ENCODE measurements at regions not wholly inside any gene's neighbourhood (a gene's known extent, or its start where the extent isn't known, plus 50 kb on each side); places are given as distances from the start of the nearest gene placed in this dataset.

DNA sequence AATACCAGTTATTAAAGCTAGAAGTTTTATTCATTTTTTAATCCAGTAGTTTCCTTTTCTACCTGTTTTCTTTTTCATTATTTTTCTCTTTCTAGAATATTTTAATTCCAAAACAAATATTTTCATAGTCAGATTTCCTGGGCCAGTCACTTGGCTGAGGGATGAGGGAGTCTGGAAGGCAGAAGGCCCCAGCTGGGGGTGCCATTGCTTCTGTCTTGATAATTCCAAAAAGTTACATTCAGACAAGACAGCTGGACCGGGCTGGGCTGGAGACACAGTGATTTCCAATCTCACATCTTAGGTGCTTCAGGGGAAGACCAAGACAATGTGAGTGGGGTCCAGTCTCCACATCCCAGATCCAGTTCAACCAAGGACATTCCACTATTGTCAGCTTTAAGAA lies 263.5 kb downstream of the TMA16 start:
- DNase-seq (ENCODE audit: low read depth in 1 of 2, low spot score in 1 of 2): no peak
- Histone ChIP-seq H3K4me3 (no peak overlapping the region), H3K36me3 (no peaks in the 10 kb centered on the region), H3K27me3 (no peaks in the 10 kb centered on the region), H3K4me1 (ENCODE audit: low read depth) (no peaks in the 10 kb centered on the region), H3K27ac (no peak overlapping the region), H3K9me3 (ENCODE audit: low read depth) (no peaks in the 10 kb centered on the region)
- TF ChIP-seq, protein P1, sequence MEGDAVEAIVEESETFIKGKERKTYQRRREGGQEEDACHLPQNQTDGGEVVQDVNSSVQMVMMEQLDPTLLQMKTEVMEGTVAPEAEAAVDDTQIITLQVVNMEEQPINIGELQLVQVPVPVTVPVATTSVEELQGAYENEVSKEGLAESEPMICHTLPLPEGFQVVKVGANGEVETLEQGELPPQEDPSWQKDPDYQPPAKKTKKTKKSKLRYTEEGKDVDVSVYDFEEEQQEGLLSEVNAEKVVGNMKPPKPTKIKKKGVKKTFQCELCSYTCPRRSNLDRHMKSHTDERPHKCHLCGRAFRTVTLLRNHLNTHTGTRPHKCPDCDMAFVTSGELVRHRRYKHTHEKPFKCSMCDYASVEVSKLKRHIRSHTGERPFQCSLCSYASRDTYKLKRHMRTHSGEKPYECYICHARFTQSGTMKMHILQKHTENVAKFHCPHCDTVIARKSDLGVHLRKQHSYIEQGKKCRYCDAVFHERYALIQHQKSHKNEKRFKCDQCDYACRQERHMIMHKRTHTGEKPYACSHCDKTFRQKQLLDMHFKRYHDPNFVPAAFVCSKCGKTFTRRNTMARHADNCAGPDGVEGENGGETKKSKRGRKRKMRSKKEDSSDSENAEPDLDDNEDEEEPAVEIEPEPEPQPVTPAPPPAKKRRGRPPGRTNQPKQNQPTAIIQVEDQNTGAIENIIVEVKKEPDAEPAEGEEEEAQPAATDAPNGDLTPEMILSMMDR (IDR thresholded peaks at IDR 0.05; ENCODE audit: low read depth, low read length): no peak

DNA sequence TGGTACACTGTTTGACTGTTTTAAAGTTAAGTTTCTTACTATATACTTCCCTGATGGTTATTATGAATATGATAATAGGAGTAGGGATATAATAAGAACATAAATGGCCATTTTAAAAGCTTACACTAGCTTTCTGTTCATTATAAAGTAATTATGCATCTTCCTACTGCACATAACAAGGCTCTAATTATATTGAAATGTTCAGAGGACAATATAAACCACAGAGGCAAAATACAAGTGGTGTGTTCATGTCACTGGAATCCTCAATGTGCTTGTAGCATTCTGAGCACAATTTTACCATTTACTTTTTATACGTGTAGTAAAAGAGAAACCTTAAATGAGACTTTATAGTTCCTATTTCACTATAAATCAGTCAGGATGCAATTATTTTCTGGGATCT lies 268.3 kb downstream of the TMA16 start:
- DNase-seq (ENCODE audit: low read depth in 1 of 2, low spot score in 1 of 2): no peak
- H3K27ac ChIP-seq: no peak overlapping the region
- H3K4me1 ChIP-seq (ENCODE audit: low read depth): no peaks in the 10 kb centered on the region
- H3K4me3 ChIP-seq: no peak overlapping the region
- H3K27me3 ChIP-seq: no peaks in the 10 kb centered on the region
- no peaks in the 10 kb centered on the region for H3K36me3 ChIP-seq
- no peaks in the 10 kb centered on the region for H3K9me3 ChIP-seq (ENCODE audit: low read depth)
- TF ChIP-seq, protein P1 (IDR thresholded peaks at IDR 0.05; ENCODE audit: low read depth, low read length): no peak

DNA sequence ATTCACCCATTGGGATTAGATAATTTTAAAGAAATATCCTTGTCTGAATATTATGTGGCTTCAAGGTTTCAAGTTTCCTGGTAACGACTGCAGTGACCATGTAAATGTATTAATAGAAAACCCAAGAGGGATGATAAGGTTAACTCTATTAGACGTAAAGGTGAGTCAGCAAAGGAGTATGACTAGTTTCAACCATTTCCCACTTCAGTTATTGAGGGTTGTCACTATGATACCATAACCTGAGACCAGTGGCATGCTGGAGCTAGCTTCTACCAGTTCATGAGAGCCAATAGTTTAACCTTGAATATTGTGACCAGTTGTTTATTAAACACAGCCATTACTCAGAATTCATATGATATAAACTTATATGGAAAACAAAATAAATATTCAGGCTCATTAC lies 270.1 kb downstream of the TMA16 start:
- TF ChIP-seq, protein P1 (IDR thresholded peaks at IDR 0.05; ENCODE audit: low read depth, low read length): no peak
- H3K27ac ChIP-seq: no peak overlapping the region
- no peaks in the 10 kb centered on the region for H3K36me3 ChIP-seq
- no peaks in the 10 kb centered on the region for H3K27me3 ChIP-seq
- no peaks in the 10 kb centered on the region for H3K9me3 ChIP-seq (ENCODE audit: low read depth)
- no peak overlapping the region for H3K4me3 ChIP-seq
- H3K4me1 ChIP-seq (ENCODE audit: low read depth): no peaks in the 10 kb centered on the region
- no peak for DNase-seq (ENCODE audit: low read depth in 1 of 2, low spot score in 1 of 2)

DNA sequence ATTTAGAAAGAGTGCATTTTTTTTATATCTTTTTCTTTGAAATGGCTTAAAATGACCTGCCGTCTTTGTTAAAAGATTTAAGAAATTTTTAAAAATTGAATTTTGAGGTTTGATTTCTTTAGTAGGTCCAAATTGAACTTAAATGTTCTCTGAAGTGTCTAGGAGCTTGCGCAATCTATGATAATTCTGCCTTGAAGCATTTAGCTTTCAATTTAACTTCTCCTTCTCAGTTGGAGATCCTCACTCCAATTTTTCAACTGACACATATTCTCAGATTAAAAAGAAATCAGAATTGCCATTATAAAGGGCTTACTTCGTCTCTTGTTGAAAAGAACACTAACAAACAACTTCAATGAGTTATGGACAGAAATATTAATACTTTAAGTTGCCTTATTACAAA lies 273.5 kb downstream of the TMA16 start:
- TF ChIP-seq, protein P1 (IDR thresholded peaks at IDR 0.05; ENCODE audit: low read depth, low read length): no peak
- no peak overlapping the region for H3K4me3 ChIP-seq
- H3K9me3 ChIP-seq (ENCODE audit: low read depth): no peaks in the 10 kb centered on the region
- no peaks in the 10 kb centered on the region for H3K27me3 ChIP-seq
- no peaks in the 10 kb centered on the region for H3K4me1 ChIP-seq (ENCODE audit: low read depth)
- no peak for DNase-seq (ENCODE audit: low read depth in 1 of 2, low spot score in 1 of 2)
- H3K36me3 ChIP-seq: no peaks in the 10 kb centered on the region
- no peak overlapping the region for H3K27ac ChIP-seq

DNA sequence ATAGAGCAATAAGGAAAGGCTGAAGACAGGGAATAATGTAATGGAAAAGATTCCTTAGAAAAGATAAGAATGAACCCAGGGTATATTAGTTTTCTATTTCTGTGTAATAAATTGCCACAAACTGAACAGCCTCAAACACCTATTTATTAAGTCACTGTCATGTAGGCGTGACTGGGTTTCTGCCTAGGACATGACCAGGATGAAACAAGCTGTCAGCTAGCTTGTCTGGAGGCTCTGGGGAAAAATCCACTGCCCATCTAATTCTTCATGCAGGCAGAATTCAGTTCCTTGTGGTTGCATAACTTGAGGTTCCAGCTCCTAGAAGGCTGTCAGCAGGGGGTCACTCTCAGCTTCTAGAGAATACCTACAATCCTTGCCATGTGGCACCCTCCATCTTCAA lies 277.7 kb downstream of the TMA16 start:
- H3K36me3 ChIP-seq: no peaks in the 10 kb centered on the region
- DNase-seq (ENCODE audit: low read depth in 1 of 2, low spot score in 1 of 2): no peak
- H3K4me1 ChIP-seq (ENCODE audit: low read depth): no peaks in the 10 kb centered on the region
- H3K9me3 ChIP-seq (ENCODE audit: low read depth): no peaks in the 10 kb centered on the region
- no peaks in the 10 kb centered on the region for H3K27me3 ChIP-seq
- no peak overlapping the region for H3K4me3 ChIP-seq
- no peak overlapping the region for H3K27ac ChIP-seq
- TF ChIP-seq, protein P1 (IDR thresholded peaks at IDR 0.05; ENCODE audit: low read depth, low read length): no peak

DNA sequence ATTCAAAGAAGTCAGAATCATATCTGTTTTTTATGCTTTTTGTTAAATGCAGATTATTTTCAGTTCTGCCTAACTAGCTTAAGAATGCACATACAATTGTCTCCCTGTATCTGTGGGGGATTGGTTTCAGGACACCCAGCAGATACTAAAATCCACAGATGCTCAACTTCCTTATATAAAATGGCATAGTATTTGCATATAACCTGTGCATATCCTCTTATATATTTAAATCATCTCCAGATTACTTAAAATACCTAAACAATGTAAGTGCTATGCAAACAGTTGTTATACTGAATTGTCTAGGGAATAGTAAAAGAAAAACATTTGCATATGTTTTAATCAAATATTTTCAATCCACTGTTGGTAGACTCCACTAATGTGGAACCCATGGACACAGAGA lies 279.4 kb downstream of the TMA16 start:
- Histone ChIP-seq H3K27ac (no peak overlapping the region), H3K36me3 (no peaks in the 10 kb centered on the region), H3K27me3 (no peaks in the 10 kb centered on the region), H3K4me1 (ENCODE audit: low read depth) (no peaks in the 10 kb centered on the region), H3K9me3 (ENCODE audit: low read depth) (no peaks in the 10 kb centered on the region), H3K4me3 (no peak overlapping the region)
- DNase-seq (ENCODE audit: low read depth in 1 of 2, low spot score in 1 of 2): no peak
- TF ChIP-seq, protein P1 (IDR thresholded peaks at IDR 0.05; ENCODE audit: low read depth, low read length): no peak
